A673 (cell line): ENCODE measurements at regions not wholly inside any gene's neighbourhood (a gene's known extent, or its start where the extent isn't known, plus 50 kb on each side); places are given as distances from the start of the nearest gene placed in this dataset.

Experiments
- CTCF ChIP-seq: fragments of 300-800, 200-600 bp; sonication (generic); conservative IDR thresholded peaks from 2 replicates; pipeline ENCODE4 v1.5.1; 2017; ENCODE audit warnings: low read depth, mild to moderate bottlenecking, antibody characterized with exemption, low read length, moderate library complexity, mixed read lengths
- EZH2 ChIP-seq: fragments of 200-600 bp; sonication (generic); IDR thresholded peaks from 2 replicates; pipeline ENCODE4 v1.6.1; 2017; ENCODE audit warnings: borderline replicate concordance, low read depth, mild to moderate bottlenecking, mixed read lengths, antibody characterized with exemption, low read length; ENCODE audit not compliant: poor library complexity, severe bottlenecking

GRCh38 chr10:101290431-101290830 is 61.2 kb upstream of the LBX1 start:
- TF ChIP-seq CTCF (no peak), EZH2 (no peak)
